Activated CD4-positive, alpha-beta T cell treated with anti-CD3 and anti-CD28 coated beads for 36 hours (primary cell): ENCODE measurements at regions not wholly inside any gene's neighbourhood (a gene's known extent, or its start where the extent isn't known, plus 50 kb on each side); places are given as distances from the start of the nearest gene placed in this dataset.
"Not testable (repeated sequence)": the region's sequence is repeated elsewhere in the genome, so short reads cannot be mapped to it uniquely, and the experiment has no call there.

Experiments
- ATAC-seq: fragments of 200-7000 bp; cut with Tn5 transposase; one replicate; pipeline ENCODE4 v1.10.0; 2021; ENCODE audit warnings: mild to moderate bottlenecking, moderate library complexity
- CTCF ChIA-PET: fragments of 350-600 bp; sonication (Branson Sonifier 250); formaldehyde crosslinking; loops from one replicate; lab custom pipeline; 2021; ENCODE audit warnings: antibody characterized with exemption; lab: Charles Lee
- POLR2A ChIA-PET: fragments of 350-600 bp; sonication (Branson Sonifier 250); formaldehyde crosslinking; loops from one replicate; lab custom pipeline; 2021; ENCODE audit warnings: antibody characterized with exemption, inconsistent platforms; lab: Charles Lee
- DNase-seq: peaks from one replicate; pipeline ENCODE4 v3.0.0-alpha.2; 2020
- H3K27ac Mint-ChIP-seq: one replicate; pipeline ENCODE4 v1.8.0; 2021; ENCODE audit warnings: mixed read lengths
- H3K27me3 Mint-ChIP-seq: one replicate; pipeline ENCODE4 v1.8.0; 2021; ENCODE audit warnings: mixed read lengths
- H3K36me3 Mint-ChIP-seq: one replicate; pipeline ENCODE4 v1.8.0; 2021; ENCODE audit warnings: low read depth, mixed read lengths
- H3K4me1 Mint-ChIP-seq: one replicate; pipeline ENCODE4 v1.8.0; 2021; ENCODE audit warnings: mixed read lengths
- H3K4me3 Mint-ChIP-seq: one replicate; pipeline ENCODE4 v1.8.0; 2021; ENCODE audit warnings: mild to moderate bottlenecking, moderate library complexity, mixed read lengths
- H3K9me3 Mint-ChIP-seq: one replicate; pipeline ENCODE4 v1.8.0; 2021; ENCODE audit warnings: low read depth, mixed read lengths
- intact Hi-C, 2 experiments: fragments of 100-400 bp; cut with DNase I in 1 of 2; cut with micrococcal nuclease in 1 of 2; formaldehyde crosslinking; loops; one replicate each; pipeline versions ENCODE4 v1.14.2 to v1.15.1; 2022 to 2024; cut with DNase I, micrococcal nuclease

- intact Hi-C loops = no loop called here
- Mint-ChIP-seq H3K4me1 (no peaks in the 10 kb centered on the region), H3K9me3 (no peaks in the 10 kb centered on the region), H3K4me3 (no peak overlapping the region), H3K36me3 (no peaks in the 10 kb centered on the region), H3K27ac (no peak overlapping the region), H3K27me3 (peaks cover 2% of the 10 kb centered on the region)
- ChIA-PET POLR2A (no interaction called here), CTCF (interaction anchor here (0.6 kb wide), 3 partner anchors 16 to 99 kb away, joined by 3 read pairs; no protein-coding TSS in a partner anchor)
- no peak for DNase-seq
- no peak for ATAC-seq
Measured at GRCh38 chr1:185463433-185463832, 146.4 kb upstream of the IVNS1ABP start.

DNA sequence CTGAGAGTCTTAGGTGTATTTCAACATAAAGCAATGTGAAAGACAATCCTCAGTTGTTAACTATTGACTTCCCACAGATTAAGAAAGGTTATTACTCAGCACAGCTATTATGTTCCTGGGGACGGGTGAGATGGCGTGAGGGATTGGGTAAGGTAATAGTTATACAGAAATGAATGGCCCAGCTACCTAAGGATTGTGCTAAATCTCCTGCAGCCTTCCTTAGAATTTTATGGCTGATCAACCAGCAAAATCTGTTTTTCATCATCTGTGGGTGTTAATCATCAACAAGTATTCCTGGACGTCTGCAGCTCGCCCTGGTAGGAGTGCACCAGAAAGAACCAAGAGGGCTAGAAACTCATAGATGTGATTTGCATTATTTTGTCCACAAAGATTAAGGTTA, 146.0 kb upstream of the IVNS1ABP start:
- Mint-ChIP-seq H3K4me3 (no peak overlapping the region), H3K4me1 (no peaks in the 10 kb centered on the region)
- POLR2A ChIA-PET = interaction anchor here (0.5 kb wide), 1 partner anchor 115 kb away, joined by 3 read pairs; no protein-coding TSS in a partner anchor

GRCh38 chr1:185460723-185461122, 143.7 kb upstream of the IVNS1ABP start:
- H3K36me3 Mint-ChIP-seq, ATAC-seq, intact Hi-C loops, H3K27ac Mint-ChIP-seq, DNase-seq, CTCF ChIA-PET, H3K9me3 Mint-ChIP-seq, H3K27me3 Mint-ChIP-seq, H3K4me3 Mint-ChIP-seq, H3K4me1 Mint-ChIP-seq: not testable (repeated sequence)
- POLR2A ChIA-PET = interaction anchor here (0.7 kb wide), 1 partner anchor 439 kb away, joined by 3 read pairs; no protein-coding TSS in a partner anchor

More for the DNA sequence above, 146.0 kb upstream of the IVNS1ABP start:
- ATAC-seq = no peak
- no peaks in the 10 kb centered on the region for H3K36me3 Mint-ChIP-seq
- CTCF ChIA-PET = interaction anchor here (0.6 kb wide), 2 partner anchors 40 to 98 kb away, joined by 3 read pairs; no protein-coding TSS in a partner anchor
- DNase-seq = no peak
- H3K9me3 Mint-ChIP-seq = no peaks in the 10 kb centered on the region
- intact Hi-C loops = no loop called here
- no peak overlapping the region for H3K27ac Mint-ChIP-seq
- H3K27me3 Mint-ChIP-seq = peaks cover 2% of the 10 kb centered on the region

DNA sequence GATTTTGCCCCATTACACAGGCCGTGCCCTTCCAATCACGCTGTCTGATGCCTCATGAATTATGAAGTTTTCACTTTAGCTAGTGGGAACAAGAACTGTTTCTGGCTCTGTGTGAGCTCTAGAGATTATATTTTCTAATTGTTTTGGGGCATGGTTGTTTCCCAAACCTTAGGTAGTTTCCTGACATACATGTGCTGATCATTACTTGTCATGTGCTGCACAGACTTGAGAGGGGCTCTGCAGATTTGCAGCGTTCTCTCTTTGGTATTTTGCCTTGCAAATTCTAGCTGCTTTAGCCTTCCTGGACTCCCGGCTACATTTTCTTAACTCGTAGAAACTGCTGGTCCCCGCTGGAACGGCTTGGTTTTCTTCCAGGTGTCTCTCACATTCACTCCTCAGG, 142.1 kb upstream of the IVNS1ABP start:
- DNase-seq (no peak), ATAC-seq (no peak)
- no peaks in the 10 kb centered on the region for H3K4me1 Mint-ChIP-seq
- H3K27me3 Mint-ChIP-seq = peaks cover 2% of the 10 kb centered on the region
- intact Hi-C loops = no loop called here
- CTCF ChIA-PET = interaction anchor here (0.6 kb wide), 1 partner anchor 93 kb away, joined by 3 read pairs; no protein-coding TSS in a partner anchor
- no peaks in the 10 kb centered on the region for H3K9me3 Mint-ChIP-seq
- H3K4me3 Mint-ChIP-seq = no peak overlapping the region
- H3K36me3 Mint-ChIP-seq = no peaks in the 10 kb centered on the region
- POLR2A ChIA-PET = no interaction called here
- no peak overlapping the region for H3K27ac Mint-ChIP-seq

GRCh38 chr1:185458670-185459069, 141.6 kb upstream of the IVNS1ABP start:
- no peaks in the 10 kb centered on the region for H3K9me3 Mint-ChIP-seq
- ATAC-seq (no peak), DNase-seq (no peak)
- H3K27ac Mint-ChIP-seq = no peak overlapping the region
- intact Hi-C loops = no loop called here
- H3K36me3 Mint-ChIP-seq = no peaks in the 10 kb centered on the region
- ChIA-PET CTCF (no interaction called here), POLR2A (no interaction called here)
- H3K27me3 Mint-ChIP-seq = peaks cover 2% of the 10 kb centered on the region
- no peaks in the 10 kb centered on the region for H3K4me1 Mint-ChIP-seq
- H3K4me3 Mint-ChIP-seq = no peak overlapping the region

DNA sequence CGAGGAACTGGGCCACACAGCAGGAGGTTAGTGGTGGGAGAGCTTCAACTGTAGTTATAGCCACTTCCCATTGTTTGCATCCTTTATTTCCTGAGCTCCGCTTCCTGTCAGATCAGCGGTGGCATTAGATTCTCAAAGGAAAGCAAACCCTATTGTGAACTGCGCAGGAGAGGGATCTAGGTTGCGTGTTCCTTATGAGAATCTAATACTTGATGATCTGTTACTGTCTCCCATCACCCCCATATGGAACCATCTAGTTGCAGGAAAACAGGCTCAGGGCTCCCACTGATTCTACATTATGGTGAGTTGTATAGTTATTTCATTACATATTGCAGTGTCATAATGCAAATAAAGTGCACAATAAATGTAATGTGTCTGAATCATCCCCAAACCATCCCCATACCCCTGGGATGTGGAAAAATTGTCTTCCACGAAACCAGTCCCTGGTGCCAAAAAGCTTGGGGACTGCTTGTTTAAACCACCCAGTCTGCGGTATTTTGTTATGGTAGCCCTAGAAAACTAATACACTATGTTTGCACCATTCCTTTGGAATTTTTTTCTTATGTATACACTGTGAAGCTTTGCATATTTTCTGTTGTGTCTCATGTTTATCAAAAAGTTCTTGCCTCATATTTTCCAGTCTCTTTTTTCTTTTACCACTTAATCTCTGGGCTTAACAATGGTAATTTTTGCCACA, 136.6 kb upstream of the IVNS1ABP start:
- Mint-ChIP-seq H3K4me3 (no peak overlapping the region), H3K27ac (no peak overlapping the region), H3K27me3 (peaks cover 1% of the 10 kb centered on the region), H3K4me1 (no peaks in the 10 kb centered on the region), H3K9me3 (no peaks in the 10 kb centered on the region), H3K36me3 (no peaks in the 10 kb centered on the region)
- ATAC-seq (no peak), DNase-seq (no peak)
- intact Hi-C loops = no loop called here
- POLR2A ChIA-PET = no interaction called here
- CTCF ChIA-PET = interaction anchor here (0.7 kb wide), 2 partner anchors 15 to 17 kb away, joined by 3 read pairs; no protein-coding TSS in a partner anchor

- Mint-ChIP-seq H3K27me3 (no peaks in the 10 kb centered on the region), H3K9me3 (no peaks in the 10 kb centered on the region), H3K4me1 (no peaks in the 10 kb centered on the region), H3K27ac (no peak overlapping the region), H3K4me3 (no peak overlapping the region), H3K36me3 (no peaks in the 10 kb centered on the region)
- ChIA-PET POLR2A (no interaction called here), CTCF (interaction anchor here (1.1 kb wide), 2 partner anchors 15 to 230 kb away, joined by 3 to 5 read pairs; no protein-coding TSS in a partner anchor)
- DNase-seq (no peak), ATAC-seq (no peak)
- intact Hi-C loops = no loop called here
Measured at GRCh38 chr1:185450917-185451316, 133.9 kb upstream of the IVNS1ABP start.

DNA sequence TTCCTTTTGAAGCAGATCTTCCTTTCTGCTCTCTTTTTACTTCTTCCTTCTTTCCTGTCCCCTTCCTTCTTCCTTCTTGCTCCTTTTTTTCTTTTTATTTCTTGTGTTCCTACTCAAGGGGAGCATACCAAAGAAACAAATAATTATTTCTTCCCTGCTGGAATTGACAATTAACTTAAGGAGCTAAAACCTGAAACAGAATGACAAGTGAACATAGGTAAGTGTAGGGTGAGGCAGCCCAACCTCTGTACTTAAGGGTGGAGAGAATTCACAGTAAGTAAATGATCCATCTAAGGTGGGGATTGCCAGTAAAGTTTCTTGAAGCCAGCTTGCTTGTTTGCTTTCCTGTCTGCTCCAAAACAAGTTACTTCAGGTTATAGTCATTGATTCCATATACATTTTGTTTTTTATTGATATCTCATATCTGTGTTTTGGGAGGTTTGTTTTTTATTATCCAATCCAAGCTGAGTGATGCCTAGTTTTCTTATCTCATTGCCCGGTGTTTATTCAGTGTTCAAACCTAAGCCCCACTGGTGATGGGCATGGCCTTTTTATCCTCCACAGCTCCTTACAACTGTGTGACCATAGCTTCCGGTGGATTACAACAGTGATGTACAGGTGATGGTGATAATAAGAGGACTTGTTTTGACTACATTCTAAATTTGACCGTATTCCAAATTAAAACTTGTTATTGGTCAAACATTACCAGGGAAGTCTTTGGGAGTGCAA, 133.2 kb upstream of the IVNS1ABP start:
- no peak for DNase-seq
- H3K4me3 Mint-ChIP-seq = no peak overlapping the region
- H3K36me3 Mint-ChIP-seq = no peaks in the 10 kb centered on the region
- ChIA-PET CTCF (interaction anchor here (0.5 to 1.1 kb wide), 3 partner anchors 51 to 113 kb away, joined by 3 to 5 read pairs (median 5); no protein-coding TSS in a partner anchor), POLR2A (no interaction called here)
- no peaks in the 10 kb centered on the region for H3K9me3 Mint-ChIP-seq
- H3K27ac Mint-ChIP-seq = no peak overlapping the region
- no peaks in the 10 kb centered on the region for H3K4me1 Mint-ChIP-seq
- no peaks in the 10 kb centered on the region for H3K27me3 Mint-ChIP-seq
- ATAC-seq = no peak
- intact Hi-C loops = no loop called here

DNA sequence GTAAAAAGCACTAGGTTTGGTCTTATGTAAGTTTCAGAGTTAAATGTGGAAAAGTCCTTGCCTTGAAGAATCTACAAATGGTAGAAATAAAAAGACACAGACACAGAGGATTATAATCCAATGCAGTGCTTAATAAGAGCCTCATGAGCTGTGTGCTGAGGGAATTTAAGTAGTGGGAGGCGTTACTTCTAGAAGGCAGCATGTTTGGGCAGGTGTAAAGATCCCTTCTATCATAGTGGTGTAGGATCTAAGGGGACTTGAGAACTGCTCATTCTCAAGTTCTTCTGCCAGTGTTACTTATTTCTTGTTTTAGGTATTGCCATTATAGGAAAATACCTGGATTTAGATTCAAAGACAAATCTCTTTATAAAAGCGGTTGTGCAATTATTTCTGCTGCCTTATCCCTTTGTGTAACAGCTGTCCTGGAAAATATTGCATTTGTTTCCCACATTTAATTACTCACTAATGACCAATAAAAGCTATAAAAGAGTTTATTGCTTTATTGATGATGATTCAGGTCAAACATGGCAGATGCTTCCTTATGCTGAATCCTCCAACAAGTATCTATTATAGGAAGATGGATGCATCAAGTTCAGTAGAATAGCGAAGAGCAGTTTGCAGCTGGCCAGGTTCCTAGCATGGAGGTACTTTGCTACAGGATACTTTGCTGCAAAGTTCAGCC, 132.5 kb upstream of the IVNS1ABP start:
- H3K27me3 Mint-ChIP-seq = no peaks in the 10 kb centered on the region
- no peaks in the 10 kb centered on the region for H3K36me3 Mint-ChIP-seq
- intact Hi-C loops = no loop called here
- H3K27ac Mint-ChIP-seq = no peak overlapping the region
- ChIA-PET POLR2A (no interaction called here), CTCF (interaction anchor here (0.5 to 1.1 kb wide), 3 partner anchors 52 to 112 kb away, joined by 3 to 5 read pairs (median 5); no protein-coding TSS in a partner anchor)
- no peaks in the 10 kb centered on the region for H3K4me1 Mint-ChIP-seq
- DNase-seq (no peak), ATAC-seq (no peak)
- H3K9me3 Mint-ChIP-seq = no peaks in the 10 kb centered on the region
- H3K4me3 Mint-ChIP-seq = no peak overlapping the region

- no peak for ATAC-seq
- Mint-ChIP-seq H3K36me3 (no peaks in the 10 kb centered on the region), H3K9me3 (no peaks in the 10 kb centered on the region), H3K27me3 (no peaks in the 10 kb centered on the region), H3K27ac (no peak overlapping the region), H3K4me3 (no peak overlapping the region), H3K4me1 (no peaks in the 10 kb centered on the region)
- POLR2A ChIA-PET = no interaction called here
- CTCF ChIA-PET = no interaction called here
- intact Hi-C loops = no loop called here
- no peak for DNase-seq
Measured at GRCh38 chr1:185448591-185449186, 131.6 kb upstream of the IVNS1ABP start.

- H3K27me3 Mint-ChIP-seq = no peaks in the 10 kb centered on the region
- intact Hi-C loops = no loop called here
- no peak overlapping the region for H3K4me3 Mint-ChIP-seq
- DNase-seq = no peak
- H3K4me1 Mint-ChIP-seq = peaks cover 4% of the 10 kb centered on the region
- POLR2A ChIA-PET = no interaction called here
- no peak for ATAC-seq
- no peak overlapping the region for H3K27ac Mint-ChIP-seq
- H3K36me3 Mint-ChIP-seq = no peaks in the 10 kb centered on the region
- no peaks in the 10 kb centered on the region for H3K9me3 Mint-ChIP-seq
- CTCF ChIA-PET = no interaction called here
Measured at GRCh38 chr1:185446131-185446530, 129.1 kb upstream of the IVNS1ABP start.
